ENCODE measurements at regions not wholly inside any gene's neighbourhood (a gene's known extent, or its start where the extent isn't known, plus 50 kb on each side); places are given as distances from the start of the nearest gene placed in this dataset.
"Not testable (repeated sequence)": the region's sequence is repeated elsewhere in the genome, so short reads cannot be mapped to it uniquely, and the experiment has no call there.

GRCh38 chr7:149334930-149335329 is 72.9 kb downstream of the ZNF783 start:
- Histone ChIP-seq H3K4me1 (ENCODE audit: control insufficient read depth, insufficient read depth, low read length) (no peaks in the 10 kb centered on the region), H3K27me3 (ENCODE audit: control insufficient read depth, insufficient read depth, low read length) (no peaks in the 10 kb centered on the region), H3K36me3 (ENCODE audit: control insufficient read depth, insufficient read depth, low read length) (no peaks in the 10 kb centered on the region), H3K9me3 (ENCODE audit: control insufficient read depth, insufficient read depth, low read length) (peaks cover 7% of the 10 kb centered on the region), H3K4me3 (ENCODE audit: low read depth, low read length) (no peak overlapping the region), H3K9ac (ENCODE audit: low read depth, low read length) (no peak overlapping the region), H3K27ac (ENCODE audit: low read depth, low read length) (no peak overlapping the region)

GRCh38 chr7:149348758-149349369 is 86.9 kb downstream of the ZNF783 start:
- Histone ChIP-seq H3K27ac (ENCODE audit: low read depth, low read length) (no peak overlapping the region), H3K9me3 (ENCODE audit: control insufficient read depth, insufficient read depth, low read length) (peaks cover 34% of the 10 kb centered on the region), H3K4me3 (ENCODE audit: low read depth, low read length) (no peak overlapping the region), H3K4me1 (ENCODE audit: control insufficient read depth, insufficient read depth, low read length) (no peaks in the 10 kb centered on the region), H3K27me3 (ENCODE audit: control insufficient read depth, insufficient read depth, low read length) (no peaks in the 10 kb centered on the region), H3K36me3 (ENCODE audit: control insufficient read depth, insufficient read depth, low read length) (no peaks in the 10 kb centered on the region), H3K9ac (ENCODE audit: low read depth, low read length) (no peak overlapping the region)

GRCh38 chr7:149353739-149354504 is 91.9 kb downstream of the ZNF783 start:
- no peaks in the 10 kb centered on the region for H3K27me3 ChIP-seq (ENCODE audit: control insufficient read depth, insufficient read depth, low read length)
- 0 out of 2 replicates have a peak, but pooled peaks cover 4% of the 10 kb centered on the region for H3K4me1 ChIP-seq (ENCODE audit: control insufficient read depth, insufficient read depth, low read length)
- no peak overlapping the region for H3K9ac ChIP-seq (ENCODE audit: low read depth, low read length)
- no peak overlapping the region for H3K27ac ChIP-seq (ENCODE audit: low read depth, low read length)
- H3K36me3 ChIP-seq (ENCODE audit: control insufficient read depth, insufficient read depth, low read length): no peaks in the 10 kb centered on the region
- no peak overlapping the region for H3K4me3 ChIP-seq (ENCODE audit: low read depth, low read length)
- H3K9me3 ChIP-seq (ENCODE audit: control insufficient read depth, insufficient read depth, low read length): peaks cover 9% of the 10 kb centered on the region; the same call in 1 of the 2 replicates

GRCh38 chr7:149355035-149355389 is 93.0 kb downstream of the ZNF783 start:
- H3K4me3 ChIP-seq (ENCODE audit: low read depth, low read length): peak overlapping the region; percentile 6; the same call in 1 of the 2 replicates
- not testable (repeated sequence) for H3K9ac ChIP-seq (ENCODE audit: low read depth, low read length); H3K27me3 ChIP-seq (ENCODE audit: control insufficient read depth, insufficient read depth, low read length); H3K27ac ChIP-seq (ENCODE audit: low read depth, low read length); H3K36me3 ChIP-seq (ENCODE audit: control insufficient read depth, insufficient read depth, low read length); H3K4me1 ChIP-seq (ENCODE audit: control insufficient read depth, insufficient read depth, low read length); H3K9me3 ChIP-seq (ENCODE audit: control insufficient read depth, insufficient read depth, low read length)

GRCh38 chr7:149355390-149356048 is 93.5 kb downstream of the ZNF783 start:
- Histone ChIP-seq H3K36me3 (ENCODE audit: control insufficient read depth, insufficient read depth, low read length) (no peaks in the 10 kb centered on the region), H3K4me1 (ENCODE audit: control insufficient read depth, insufficient read depth, low read length) (0 out of 2 replicates have a peak, but pooled peaks cover 4% of the 10 kb centered on the region), H3K4me3 (ENCODE audit: low read depth, low read length) (peak overlapping the region; percentile 49), H3K9ac (ENCODE audit: low read depth, low read length) (no peak overlapping the region), H3K27me3 (ENCODE audit: control insufficient read depth, insufficient read depth, low read length) (no peaks in the 10 kb centered on the region), H3K27ac (ENCODE audit: low read depth, low read length) (no peak overlapping the region), H3K9me3 (ENCODE audit: control insufficient read depth, insufficient read depth, low read length) (peaks cover 6% of the 10 kb centered on the region; the same call in 1 of the 2 replicates)

- H3K36me3 ChIP-seq (ENCODE audit: control insufficient read depth, insufficient read depth, low read length): no peaks in the 10 kb centered on the region
- no peaks in the 10 kb centered on the region for H3K4me1 ChIP-seq (ENCODE audit: control insufficient read depth, insufficient read depth, low read length)
- H3K9me3 ChIP-seq (ENCODE audit: control insufficient read depth, insufficient read depth, low read length): 0 out of 2 replicates have a peak, but pooled peaks cover 6% of the 10 kb centered on the region
- no peak overlapping the region for H3K4me3 ChIP-seq (ENCODE audit: low read depth, low read length)
- no peak overlapping the region for H3K9ac ChIP-seq (ENCODE audit: low read depth, low read length)
- no peak overlapping the region for H3K27ac ChIP-seq (ENCODE audit: low read depth, low read length)
- H3K27me3 ChIP-seq (ENCODE audit: control insufficient read depth, insufficient read depth, low read length): no peaks in the 10 kb centered on the region
Observed at GRCh38 chr7:149362696-149363095, 98.2 kb downstream of the ZNF777 start.

- Histone ChIP-seq H3K9ac (ENCODE audit: low read depth, low read length) (no peak overlapping the region), H3K27ac (ENCODE audit: low read depth, low read length) (no peak overlapping the region), H3K4me1 (ENCODE audit: control insufficient read depth, insufficient read depth, low read length) (no peaks in the 10 kb centered on the region)
Observed at GRCh38 chr7:149367418-149368180, 93.3 kb downstream of the ZNF777 start.

GRCh38 chr7:149369497-149369896 is 91.4 kb downstream of the ZNF777 start:
- Histone ChIP-seq H3K27me3 (ENCODE audit: control insufficient read depth, insufficient read depth, low read length) (no peaks in the 10 kb centered on the region), H3K9ac (ENCODE audit: low read depth, low read length) (no peak overlapping the region), H3K4me3 (ENCODE audit: low read depth, low read length) (no peak overlapping the region), H3K4me1 (ENCODE audit: control insufficient read depth, insufficient read depth, low read length) (no peaks in the 10 kb centered on the region), H3K27ac (ENCODE audit: low read depth, low read length) (no peak overlapping the region), H3K9me3 (ENCODE audit: control insufficient read depth, insufficient read depth, low read length) (peaks cover 14% of the 10 kb centered on the region; the same call in 1 of the 2 replicates), H3K36me3 (ENCODE audit: control insufficient read depth, insufficient read depth, low read length) (no peaks in the 10 kb centered on the region)

More at GRCh38 chr7:149367418-149368180, 93.3 kb downstream of the ZNF777 start:
- H3K27me3 ChIP-seq (ENCODE audit: control insufficient read depth, insufficient read depth, low read length): no peaks in the 10 kb centered on the region
- no peaks in the 10 kb centered on the region for H3K36me3 ChIP-seq (ENCODE audit: control insufficient read depth, insufficient read depth, low read length)
- no peak overlapping the region for H3K4me3 ChIP-seq (ENCODE audit: low read depth, low read length)
- H3K9me3 ChIP-seq (ENCODE audit: control insufficient read depth, insufficient read depth, low read length): 0 out of 2 replicates have a peak, but pooled peaks cover 6% of the 10 kb centered on the region

GRCh38 chr7:149370790-149371189 is 90.1 kb downstream of the ZNF777 start:
- no peak overlapping the region for H3K4me3 ChIP-seq (ENCODE audit: low read depth, low read length)
- no peak overlapping the region for H3K27ac ChIP-seq (ENCODE audit: low read depth, low read length)
- H3K36me3 ChIP-seq (ENCODE audit: control insufficient read depth, insufficient read depth, low read length): no peaks in the 10 kb centered on the region
- H3K4me1 ChIP-seq (ENCODE audit: control insufficient read depth, insufficient read depth, low read length): no peaks in the 10 kb centered on the region
- H3K27me3 ChIP-seq (ENCODE audit: control insufficient read depth, insufficient read depth, low read length): no peaks in the 10 kb centered on the region
- H3K9me3 ChIP-seq (ENCODE audit: control insufficient read depth, insufficient read depth, low read length): peaks cover 14% of the 10 kb centered on the region; the same call in 1 of the 2 replicates
- H3K9ac ChIP-seq (ENCODE audit: low read depth, low read length): no peak overlapping the region

- Histone ChIP-seq H3K9ac (ENCODE audit: low read depth, low read length) (no peak overlapping the region), H3K27ac (ENCODE audit: low read depth, low read length) (no peak overlapping the region), H3K9me3 (ENCODE audit: control insufficient read depth, insufficient read depth, low read length) (peaks cover 14% of the 10 kb centered on the region; the same call in 1 of the 2 replicates), H3K4me1 (ENCODE audit: control insufficient read depth, insufficient read depth, low read length) (no peaks in the 10 kb centered on the region), H3K4me3 (ENCODE audit: low read depth, low read length) (no peak overlapping the region), H3K36me3 (ENCODE audit: control insufficient read depth, insufficient read depth, low read length) (no peaks in the 10 kb centered on the region), H3K27me3 (ENCODE audit: control insufficient read depth, insufficient read depth, low read length) (no peaks in the 10 kb centered on the region)
Observed at GRCh38 chr7:149373089-149373488, 87.8 kb downstream of the ZNF777 start.

All from HUES48 (cell line).